ENCODE measurements at regions not wholly inside any gene's neighbourhood (a gene's known extent, or its start where the extent isn't known, plus 50 kb on each side); places are given as distances from the start of the nearest gene placed in this dataset.

DNA sequence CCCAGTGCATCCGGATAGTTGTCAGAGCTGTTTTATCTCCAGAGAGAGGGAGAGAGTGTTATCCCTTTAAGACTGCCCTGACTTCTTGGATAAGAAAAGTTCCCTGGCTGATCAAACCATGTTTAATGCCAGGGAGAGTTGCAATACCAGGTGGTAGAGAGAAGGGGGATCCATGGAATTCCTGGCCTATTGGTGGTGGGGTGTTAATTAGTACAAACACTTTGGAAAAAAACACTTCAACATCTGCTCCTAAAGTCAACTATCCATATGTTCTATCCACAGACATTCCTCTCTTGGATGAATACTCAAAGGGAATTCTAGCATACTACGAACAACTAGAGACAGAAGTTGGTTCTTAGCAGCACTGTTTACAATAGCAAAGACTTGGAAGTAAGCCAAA is 307.2 kb downstream of the TCERG1L start:
- no peak overlapping the region for H3K4me3 Mint-ChIP-seq (ENCODE audit: low read depth, unreplicated experiment)
- H3K27ac Mint-ChIP-seq (ENCODE audit: unreplicated experiment) = no peak overlapping the region
- H3K4me1 Mint-ChIP-seq (ENCODE audit: low read depth, unreplicated experiment) = no peaks in the 10 kb centered on the region
- BruUV-seq (replicated peaks) = no TSS peak
- H3K9me3 Mint-ChIP-seq (ENCODE audit: low read depth, unreplicated experiment) = peaks cover 4% of the 10 kb centered on the region
- intact Hi-C loops (cut with micrococcal nuclease; ENCODE audit: unreplicated experiment) = no loop called here
- CTCF ChIA-PET = interaction anchor here (0.5 kb wide), 1 partner anchor 204 kb away, joined by 3 read pairs; no protein-coding TSS in a partner anchor
- H3K36me3 Mint-ChIP-seq (ENCODE audit: insufficient read depth, unreplicated experiment) = no peaks in the 10 kb centered on the region
- no peak for DNase-seq
- TF ChIP-seq, protein P1, sequence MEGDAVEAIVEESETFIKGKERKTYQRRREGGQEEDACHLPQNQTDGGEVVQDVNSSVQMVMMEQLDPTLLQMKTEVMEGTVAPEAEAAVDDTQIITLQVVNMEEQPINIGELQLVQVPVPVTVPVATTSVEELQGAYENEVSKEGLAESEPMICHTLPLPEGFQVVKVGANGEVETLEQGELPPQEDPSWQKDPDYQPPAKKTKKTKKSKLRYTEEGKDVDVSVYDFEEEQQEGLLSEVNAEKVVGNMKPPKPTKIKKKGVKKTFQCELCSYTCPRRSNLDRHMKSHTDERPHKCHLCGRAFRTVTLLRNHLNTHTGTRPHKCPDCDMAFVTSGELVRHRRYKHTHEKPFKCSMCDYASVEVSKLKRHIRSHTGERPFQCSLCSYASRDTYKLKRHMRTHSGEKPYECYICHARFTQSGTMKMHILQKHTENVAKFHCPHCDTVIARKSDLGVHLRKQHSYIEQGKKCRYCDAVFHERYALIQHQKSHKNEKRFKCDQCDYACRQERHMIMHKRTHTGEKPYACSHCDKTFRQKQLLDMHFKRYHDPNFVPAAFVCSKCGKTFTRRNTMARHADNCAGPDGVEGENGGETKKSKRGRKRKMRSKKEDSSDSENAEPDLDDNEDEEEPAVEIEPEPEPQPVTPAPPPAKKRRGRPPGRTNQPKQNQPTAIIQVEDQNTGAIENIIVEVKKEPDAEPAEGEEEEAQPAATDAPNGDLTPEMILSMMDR (IDR thresholded peaks at IDR 0.05; ENCODE audit: unreplicated experiment) = no peak
- H3K27me3 Mint-ChIP-seq (ENCODE audit: unreplicated experiment) = no peaks in the 10 kb centered on the region

DNA sequence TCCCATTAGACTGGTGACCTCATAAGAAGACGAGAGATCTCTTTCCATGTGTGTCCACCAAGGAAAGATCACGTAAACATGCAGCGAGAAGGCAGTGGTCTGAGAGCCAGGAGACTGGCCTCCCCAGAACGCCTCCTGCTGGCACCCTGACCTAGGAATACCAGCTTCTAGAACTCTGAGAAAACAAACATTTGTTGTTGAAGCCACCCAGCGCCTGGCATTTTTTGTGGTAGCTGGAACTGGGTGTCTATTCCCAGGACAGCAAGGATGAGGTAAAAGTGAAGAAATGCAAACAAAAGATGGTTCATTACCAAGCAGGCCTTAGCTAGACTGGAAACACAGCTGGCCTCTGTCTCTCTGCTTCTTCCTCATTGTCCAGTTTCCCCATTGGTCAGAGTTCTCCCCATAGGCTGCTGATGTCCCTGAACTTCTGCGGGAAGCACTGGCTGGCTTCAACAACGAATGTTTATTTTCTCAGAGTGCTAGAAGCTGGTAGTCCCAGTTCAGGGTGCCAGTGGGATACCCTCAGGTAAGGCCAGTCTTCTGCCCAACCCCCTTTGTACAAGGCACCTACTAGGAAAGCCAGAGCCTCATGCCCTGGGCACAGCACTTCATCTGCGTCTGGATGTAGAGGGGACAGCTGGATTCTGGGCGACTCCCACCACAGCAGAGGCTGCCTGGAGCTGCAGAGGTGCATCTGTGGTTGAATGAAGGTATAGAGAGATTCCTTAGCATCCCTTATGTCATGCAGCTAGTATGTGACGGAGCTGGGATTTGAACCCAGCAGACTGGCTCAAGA is 304.9 kb downstream of the TCERG1L start:
- intact Hi-C loops (cut with micrococcal nuclease; ENCODE audit: unreplicated experiment) = no loop called here
- Mint-ChIP-seq H3K27me3 (ENCODE audit: unreplicated experiment) (no peaks in the 10 kb centered on the region), H3K4me1 (ENCODE audit: low read depth, unreplicated experiment) (no peaks in the 10 kb centered on the region), H3K27ac (ENCODE audit: unreplicated experiment) (no peak overlapping the region), H3K9me3 (ENCODE audit: low read depth, unreplicated experiment) (peaks cover 2% of the 10 kb centered on the region), H3K4me3 (ENCODE audit: low read depth, unreplicated experiment) (no peak overlapping the region), H3K36me3 (ENCODE audit: insufficient read depth, unreplicated experiment) (no peaks in the 10 kb centered on the region)
- no TSS peak for BruUV-seq (replicated peaks)
- TF ChIP-seq, protein P1 (IDR thresholded peaks at IDR 0.05; ENCODE audit: unreplicated experiment) = no peak
- CTCF ChIA-PET = no interaction called here
- no peak for DNase-seq

DNA sequence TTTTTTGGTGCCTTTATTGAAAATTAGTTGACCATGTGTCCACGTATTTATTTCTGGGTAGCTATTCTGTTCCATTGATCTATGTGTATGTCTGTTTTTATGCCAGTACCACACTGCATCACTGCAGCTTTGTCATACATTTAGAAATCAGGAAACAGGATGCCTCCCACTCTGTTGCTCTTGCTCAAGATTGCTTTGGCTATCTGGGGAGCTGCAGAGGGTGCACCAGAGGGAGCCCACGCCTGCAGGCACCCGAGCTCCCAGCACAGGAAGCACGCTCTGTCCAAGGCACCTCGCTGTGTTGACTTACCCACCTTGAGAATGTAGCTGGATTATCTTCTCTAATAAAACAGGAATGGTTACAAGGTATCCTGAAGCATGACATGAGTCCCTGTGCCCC is 301.7 kb downstream of the TCERG1L start:
- BruUV-seq (replicated peaks) = no TSS peak

DNA sequence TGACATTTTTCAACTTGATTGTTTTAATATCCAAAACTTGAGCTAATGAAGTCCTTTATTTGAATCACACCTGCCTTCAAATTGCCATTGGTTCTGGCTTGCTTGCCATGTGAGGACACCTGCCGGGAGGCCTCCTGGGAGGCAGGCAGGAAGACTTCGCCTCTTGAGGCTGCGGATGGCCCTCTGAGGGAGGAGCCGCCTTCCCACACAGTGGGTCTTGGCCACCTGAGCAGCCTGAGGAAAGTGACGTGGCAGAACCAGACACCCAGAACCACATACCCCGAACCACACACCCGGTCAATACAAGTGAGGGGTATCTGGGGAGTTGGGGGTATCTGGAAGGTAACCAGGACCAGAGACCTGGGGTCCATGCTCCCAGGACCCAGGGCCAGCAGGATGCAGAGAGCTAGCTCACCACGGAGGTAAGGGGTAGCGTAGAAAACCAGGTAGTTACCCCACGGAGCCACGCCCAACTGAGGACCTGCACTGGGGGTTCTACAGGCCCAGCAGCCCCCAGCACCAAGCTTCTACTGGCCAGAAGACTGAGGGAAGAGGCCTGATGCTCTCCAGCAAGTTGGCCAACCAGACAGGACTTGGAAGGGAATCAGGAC is 300.5 kb downstream of the TCERG1L start:
- no peak for DNase-seq
- no peak overlapping the region for H3K4me3 Mint-ChIP-seq (ENCODE audit: low read depth, unreplicated experiment)
- H3K27ac Mint-ChIP-seq (ENCODE audit: unreplicated experiment) = no peak overlapping the region
- CTCF ChIA-PET = no interaction called here
- intact Hi-C loops (cut with micrococcal nuclease; ENCODE audit: unreplicated experiment) = no loop called here
- BruUV-seq (replicated peaks) = no TSS peak
- H3K36me3 Mint-ChIP-seq (ENCODE audit: insufficient read depth, unreplicated experiment) = no peaks in the 10 kb centered on the region
- H3K4me1 Mint-ChIP-seq (ENCODE audit: low read depth, unreplicated experiment) = no peaks in the 10 kb centered on the region
- peaks cover 6% of the 10 kb centered on the region for H3K9me3 Mint-ChIP-seq (ENCODE audit: low read depth, unreplicated experiment)
- TF ChIP-seq, protein P1 (IDR thresholded peaks at IDR 0.05; ENCODE audit: unreplicated experiment) = no peak
- H3K27me3 Mint-ChIP-seq (ENCODE audit: unreplicated experiment) = no peaks in the 10 kb centered on the region

More for the DNA sequence above, 301.7 kb downstream of the TCERG1L start:
- TF ChIP-seq, protein P1 (IDR thresholded peaks at IDR 0.05; ENCODE audit: unreplicated experiment) = no peak
- Mint-ChIP-seq H3K36me3 (ENCODE audit: insufficient read depth, unreplicated experiment) (no peaks in the 10 kb centered on the region), H3K4me3 (ENCODE audit: low read depth, unreplicated experiment) (no peak overlapping the region), H3K9me3 (ENCODE audit: low read depth, unreplicated experiment) (peaks cover 4% of the 10 kb centered on the region), H3K27ac (ENCODE audit: unreplicated experiment) (no peak overlapping the region), H3K4me1 (ENCODE audit: low read depth, unreplicated experiment) (no peaks in the 10 kb centered on the region), H3K27me3 (ENCODE audit: unreplicated experiment) (no peaks in the 10 kb centered on the region)
- intact Hi-C loops (cut with micrococcal nuclease; ENCODE audit: unreplicated experiment) = no loop called here
- CTCF ChIA-PET = no interaction called here
- DNase-seq = no peak
